ENCODE measurements at regions not wholly inside any gene's neighbourhood (a gene's known extent, or its start where the extent isn't known, plus 50 kb on each side); places are given as distances from the start of the nearest gene placed in this dataset.
"Not testable (repeated sequence)": the region's sequence is repeated elsewhere in the genome, so short reads cannot be mapped to it uniquely, and the experiment has no call there.

DNA sequence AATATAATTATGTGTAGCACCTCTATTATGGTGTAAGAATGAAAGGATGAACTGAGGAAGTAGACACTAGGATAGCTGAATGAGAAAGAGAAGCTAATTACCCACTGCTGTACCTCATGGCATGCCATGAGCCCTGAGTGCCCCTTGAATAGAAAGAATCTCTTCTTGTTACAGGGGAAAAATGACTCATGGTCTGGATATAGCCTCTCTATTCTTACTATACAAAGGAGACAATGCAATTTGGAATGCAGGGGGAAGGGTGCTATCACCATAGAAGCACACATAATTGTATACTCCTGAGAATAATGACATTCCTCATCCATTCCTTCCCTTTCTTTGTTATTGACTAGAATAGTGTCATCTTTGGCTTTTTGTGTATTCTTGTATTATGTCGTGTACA, 385.2 kb downstream of the CDH7 start:
- no peak for DNase-seq

DNA sequence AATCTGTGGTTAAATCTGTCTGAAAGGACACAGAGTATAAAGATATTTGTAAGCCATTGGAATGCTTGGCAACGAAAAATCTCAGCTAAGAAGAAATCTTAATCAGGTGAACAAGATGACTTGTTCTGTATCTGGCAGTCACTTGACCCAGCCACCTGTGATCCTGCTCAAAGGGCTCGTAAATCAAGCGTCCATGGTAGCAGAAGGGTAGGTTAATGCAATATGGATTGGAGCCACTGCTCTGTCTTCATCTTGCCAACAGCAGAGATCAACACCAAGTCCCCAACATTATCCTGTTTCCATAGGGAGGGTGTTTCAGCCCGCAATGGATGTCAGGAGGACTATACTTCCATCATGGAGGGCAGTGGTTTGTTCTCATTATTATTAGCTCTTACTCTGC, 378.4 kb downstream of the CDH7 start:
- DNase-seq, result peak; percentile 23

DNA sequence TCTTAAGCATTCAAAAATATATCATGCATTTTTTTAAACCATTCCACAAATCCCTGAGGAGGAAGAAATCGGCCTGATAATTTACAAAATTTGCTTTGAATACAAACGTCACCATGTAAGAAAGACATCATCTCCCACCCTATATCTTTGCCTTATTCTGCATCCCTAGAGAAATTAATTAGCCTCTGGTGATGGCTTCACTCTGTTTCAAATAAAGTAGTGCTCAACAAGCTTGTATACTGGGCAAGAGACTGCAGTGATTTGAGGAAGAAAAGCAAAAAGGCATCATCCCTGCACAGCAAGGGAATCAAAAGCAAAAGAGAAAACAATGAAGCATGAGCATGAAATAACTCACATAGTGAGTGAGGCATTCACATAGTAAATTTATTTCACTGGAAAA, 375.5 kb downstream of the CDH7 start:
- DNase-seq, result no peak

- DNase-seq, result no peak
Measured at GRCh38 chr18:66124394-66124793, 373.6 kb downstream of the CDH7 start.

- DNase-seq, result no peak
Measured at GRCh38 chr18:66119347-66119746, 368.5 kb downstream of the CDH7 start.

DNA sequence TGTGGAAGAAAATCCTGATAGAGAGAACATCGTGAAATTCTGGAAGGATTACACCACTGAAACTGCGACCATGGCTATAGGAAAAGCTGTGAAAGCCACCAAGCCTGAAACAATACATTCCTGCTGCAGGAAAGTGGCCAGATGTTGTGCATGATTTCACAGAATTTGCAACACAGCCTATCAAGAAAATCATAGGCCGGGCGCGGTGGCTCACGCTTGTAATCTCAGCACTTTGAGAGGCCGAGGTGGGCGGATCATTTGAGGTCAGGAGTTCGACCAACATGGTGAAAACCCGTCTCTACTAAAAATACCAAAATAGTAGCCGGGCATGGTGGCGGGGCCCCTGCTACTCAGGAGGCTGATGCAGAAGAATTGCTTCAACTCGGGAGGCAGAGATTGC, 360.2 kb downstream of the CDH7 start:
- no peak for DNase-seq

- no peak for DNase-seq
Measured at GRCh38 chr18:66110607-66111006, 359.8 kb downstream of the CDH7 start.

DNA sequence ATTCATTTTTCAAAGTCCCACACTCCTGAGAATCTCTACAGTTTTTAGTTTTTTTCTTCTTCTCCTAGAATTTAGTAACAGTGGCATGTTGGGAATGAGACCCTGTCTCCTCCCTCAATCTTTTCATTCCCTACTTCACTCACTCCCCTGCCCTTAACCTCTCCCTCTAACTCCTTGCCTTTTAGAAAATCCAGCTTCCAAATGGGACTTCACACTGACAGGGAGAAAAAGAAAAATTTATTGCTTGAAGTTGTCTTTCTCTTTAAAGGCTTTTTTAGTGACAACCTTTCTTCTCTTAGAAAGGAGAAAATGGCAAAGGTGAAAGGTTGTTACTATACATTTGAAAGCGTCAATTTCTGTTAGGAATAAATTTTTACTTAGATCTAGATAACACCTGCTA, 359.2 kb downstream of the CDH7 start:
- DNase-seq, result no peak

DNA sequence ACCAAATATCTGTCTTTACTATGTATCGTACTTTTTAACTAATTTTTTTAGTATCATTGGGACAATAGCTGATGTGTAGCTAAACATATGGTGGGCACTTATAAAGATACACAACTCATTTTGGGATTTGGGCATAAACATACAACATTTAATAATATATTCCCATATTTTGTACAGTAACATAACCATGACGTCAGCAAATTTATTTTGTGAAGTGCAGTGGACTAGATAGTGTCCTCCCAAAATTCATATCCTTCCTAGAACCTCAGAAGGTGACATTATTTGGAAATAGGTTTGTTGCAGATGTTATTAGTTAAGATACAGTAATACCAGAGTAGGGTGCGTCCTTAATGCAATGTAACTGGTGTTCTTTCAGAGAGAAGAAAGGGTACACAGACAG, 356.7 kb downstream of the CDH7 start:
- no peak for DNase-seq

- no peak for DNase-seq
Measured at GRCh38 chr18:66105016-66105415, 354.2 kb downstream of the CDH7 start.

- DNase-seq, result no peak
Measured at GRCh38 chr18:66103550-66103949, 352.7 kb downstream of the CDH7 start.

DNA sequence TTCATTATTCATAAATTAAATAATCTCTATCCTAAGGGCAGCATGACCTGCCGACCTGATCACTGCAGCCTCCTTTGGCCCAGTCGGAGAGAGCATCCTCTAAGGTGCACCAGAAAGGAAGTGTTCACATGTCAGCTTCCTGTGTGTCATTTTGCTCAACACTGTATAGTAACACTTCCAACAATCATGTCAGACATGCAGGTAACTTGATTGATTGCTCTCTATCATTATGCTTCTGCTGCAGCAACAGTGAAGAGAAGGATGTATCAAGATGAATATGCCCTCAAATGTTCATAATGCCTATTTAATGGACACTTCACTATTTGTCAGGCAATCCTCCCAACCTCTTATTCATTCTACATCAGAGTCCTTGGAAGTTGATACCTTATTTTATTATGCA, 332.3 kb downstream of the CDH7 start:
- no peak for DNase-seq

- no peak for DNase-seq
Measured at GRCh38 chr18:66078925-66079800, 328.4 kb downstream of the CDH7 start.

DNA sequence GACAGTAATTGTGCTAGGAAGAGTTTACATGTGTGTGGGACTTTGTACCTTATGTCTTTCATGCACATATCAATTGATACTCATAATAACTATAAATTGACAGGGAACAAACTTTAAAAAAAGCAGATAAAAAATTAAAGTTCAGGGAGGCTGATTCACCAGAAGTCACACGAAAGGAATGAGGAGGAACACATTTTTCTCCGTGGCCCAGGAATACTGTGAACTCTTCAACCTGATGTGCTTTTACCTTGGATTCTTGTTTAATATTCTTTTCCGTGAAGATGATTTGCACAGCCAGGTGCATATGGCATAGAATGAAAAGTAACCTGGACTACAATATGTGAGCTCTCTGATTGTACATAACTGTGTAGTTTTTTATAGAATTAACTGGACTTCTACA, 326.3 kb downstream of the CDH7 start:
- DNase-seq, result no peak

DNA sequence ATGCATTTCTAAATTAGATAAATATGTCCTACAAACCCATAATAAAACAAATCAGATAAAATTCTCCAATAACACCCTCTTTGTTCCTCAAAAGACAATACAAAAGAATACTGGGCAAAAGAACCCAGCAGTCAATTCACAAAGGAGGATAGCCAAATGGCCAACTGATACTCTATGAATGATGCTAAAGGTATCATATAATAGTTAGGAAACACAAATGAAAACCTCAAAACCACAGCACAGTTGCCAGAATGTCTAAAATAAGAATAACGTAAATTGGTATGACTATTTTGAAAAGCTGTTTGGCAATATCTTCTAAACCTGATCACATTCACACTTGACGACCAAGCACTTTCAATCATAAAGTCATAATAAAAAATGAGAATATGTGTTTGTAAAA, 315.4 kb downstream of the CDH7 start:
- no peak for DNase-seq

- DNase-seq, result no peak
Measured at GRCh38 chr18:66048406-66048805, 297.6 kb downstream of the CDH7 start.

DNA sequence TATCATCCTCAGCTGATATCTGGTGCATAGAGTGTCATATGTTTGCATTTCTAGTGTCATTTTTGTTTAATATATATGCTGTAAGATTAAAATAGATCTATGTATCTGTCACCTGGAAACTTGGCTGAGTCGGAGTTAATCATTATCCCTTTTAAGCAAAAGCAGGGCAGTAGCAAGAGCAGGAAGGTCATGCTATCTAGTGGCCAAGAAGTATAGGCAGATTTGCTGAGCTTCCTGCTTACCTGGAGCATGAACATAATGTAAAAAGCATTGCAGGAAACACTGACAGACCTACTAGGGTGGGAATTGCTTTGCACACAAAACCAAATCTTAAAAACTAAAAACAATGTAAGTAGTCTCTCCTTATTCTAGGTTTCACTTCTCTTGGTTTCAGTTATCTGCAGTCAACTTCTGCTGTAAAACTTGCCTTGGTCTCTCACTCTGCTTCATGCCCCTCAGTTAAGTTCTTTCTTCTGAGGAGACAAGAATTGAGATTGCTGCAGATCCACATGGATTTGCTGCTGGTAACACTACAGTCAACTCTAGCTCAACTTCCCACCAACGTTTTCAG, 295.3 kb downstream of the CDH7 start:
- DNase-seq, result no peak

DNA sequence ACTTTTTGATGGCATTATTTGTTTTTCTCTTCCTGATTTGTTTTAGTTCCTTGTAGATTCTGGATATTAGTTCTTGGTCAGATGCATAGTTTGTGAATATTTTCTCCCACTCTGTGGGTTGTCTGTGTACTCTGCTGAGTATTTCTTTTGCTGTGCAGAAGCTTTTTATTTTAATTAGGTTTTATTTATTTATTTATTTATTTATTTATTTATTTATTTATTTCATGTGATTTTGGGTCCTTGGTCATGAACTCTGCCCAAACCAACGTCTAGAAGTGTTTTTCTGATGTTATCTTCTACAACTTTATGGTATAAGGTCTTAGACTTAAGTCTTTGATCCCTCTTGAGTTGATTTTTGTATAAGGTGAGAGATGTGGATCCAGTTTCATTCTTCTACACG, 292.2 kb downstream of the CDH7 start:
- no peak for DNase-seq

DNA sequence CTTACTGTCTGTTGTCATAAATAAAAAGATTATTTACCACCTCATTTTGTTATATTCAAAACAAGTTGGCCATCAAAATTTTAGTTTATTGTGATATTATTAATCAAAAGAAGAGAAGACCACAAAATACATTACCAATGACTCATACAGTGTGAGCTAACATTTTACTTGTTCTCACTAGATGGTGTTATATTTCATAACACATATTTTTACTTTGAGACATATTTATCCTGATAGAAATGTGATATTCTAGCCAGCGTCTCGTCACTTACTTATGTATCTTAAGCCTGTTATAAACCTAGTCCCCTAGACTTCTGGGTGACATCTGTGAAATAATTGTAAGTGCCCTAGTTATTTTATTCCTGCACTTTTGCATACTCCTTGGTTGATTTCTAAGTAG, 263.2 kb downstream of the CDH7 start:
- no peak for DNase-seq

- DNase-seq, result no peak
Measured at GRCh38 chr18:66011916-66012315, 261.1 kb downstream of the CDH7 start.

DNA sequence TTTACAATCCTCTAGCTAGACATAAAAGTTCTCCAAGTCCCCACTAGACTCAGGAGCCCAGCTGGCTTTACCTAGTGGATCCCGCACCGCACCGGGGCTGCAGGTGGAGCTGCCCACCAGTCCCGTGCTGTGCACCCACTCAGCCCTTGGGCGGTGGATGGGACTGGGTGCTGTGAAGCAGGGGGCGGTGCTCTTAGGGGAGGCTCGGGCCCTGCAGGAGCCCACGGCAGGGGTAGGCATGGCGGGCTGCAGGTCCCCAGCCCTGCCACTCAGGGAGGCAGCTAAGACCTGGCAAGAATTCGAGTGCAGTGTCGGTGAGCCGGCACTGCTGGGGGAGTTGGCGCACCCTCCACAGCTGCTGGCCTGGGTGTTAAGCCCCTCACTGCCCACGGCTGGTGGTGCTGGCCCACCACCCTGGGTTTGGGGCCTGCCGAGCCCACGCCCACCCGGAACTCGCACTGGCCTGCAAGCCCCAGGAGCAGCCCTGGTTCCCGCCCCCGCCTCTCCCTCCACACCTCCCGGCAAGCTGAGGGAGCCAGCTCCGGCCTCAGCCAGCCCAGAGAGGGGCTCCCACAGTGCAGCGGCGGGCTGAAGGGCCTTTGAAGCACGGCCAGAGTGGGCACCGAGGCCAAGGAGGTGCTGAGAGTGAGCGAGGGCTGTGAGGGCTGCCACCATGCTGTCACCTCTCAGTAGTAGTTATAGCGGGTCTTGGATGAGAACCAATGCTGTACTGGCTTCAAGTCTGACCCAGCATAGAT, 255.2 kb downstream of the CDH7 start:
- DNase-seq, result no peak

GRCh38 chr18:65998971-65999700, 248.3 kb downstream of the CDH7 start:
- not testable (repeated sequence) for DNase-seq

DNA sequence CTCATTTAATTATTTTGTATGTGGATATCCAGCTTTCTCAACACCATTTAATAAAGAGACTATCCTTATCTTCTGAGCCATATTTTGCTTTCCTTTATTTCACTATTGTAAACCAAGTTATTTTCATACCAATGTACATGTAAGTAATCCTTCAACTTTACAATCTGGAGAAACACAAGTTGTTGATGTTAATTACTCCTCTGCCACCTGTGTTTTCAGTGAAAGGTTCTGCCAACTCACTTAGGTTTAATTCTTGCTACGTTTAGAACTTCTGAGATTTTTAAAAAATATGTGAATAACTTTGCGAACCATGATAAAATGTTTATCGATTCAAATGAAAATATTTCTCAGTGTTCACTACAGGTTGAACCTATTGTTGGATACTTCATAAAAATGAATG, 244.4 kb downstream of the CDH7 start:
- DNase-seq, result no peak

Measured in NCI-H510A (cell line).